H1 (cell line): ENCODE measurements at regions not wholly inside any gene's neighbourhood (a gene's known extent, or its start where the extent isn't known, plus 50 kb on each side); places are given as distances from the start of the nearest gene placed in this dataset.

Source experiments
- EP300 ChIP-seq, 2 experiments: IDR thresholded peaks; 1 replicate in 1 of 2; 2 replicates in 1 of 2; pipeline ENCODE4 v1.6.1; 2011 to 2012; ENCODE audit warnings: low read depth in 2 of 2, low read length in 2 of 2, mild to moderate bottlenecking in 2 of 2, borderline replicate concordance in 1 of 2, inconsistent platforms in 1 of 2, moderate library complexity in 1 of 2

DNA sequence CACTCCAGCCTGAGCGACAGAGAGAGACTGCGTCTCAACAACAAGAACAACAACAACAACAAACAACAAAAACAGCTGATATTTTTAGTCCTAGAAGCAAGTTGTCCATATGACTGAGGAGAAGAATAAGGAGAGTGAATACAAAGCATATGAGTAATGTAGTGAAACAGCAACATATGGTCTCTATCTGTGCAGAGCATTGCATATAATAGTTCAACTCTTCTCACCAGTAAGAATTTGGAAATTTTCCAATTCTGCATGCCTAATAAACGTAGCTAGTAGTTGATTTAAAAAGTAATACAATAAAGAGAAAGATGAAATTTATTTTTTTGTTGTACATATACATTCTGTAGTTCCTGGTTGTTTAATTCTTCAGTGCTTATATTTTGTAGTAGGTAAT is 129.7 kb upstream of the FAM83B start (continued):
- no peak for TF ChIP-seq EP300 (IDR thresholded peaks at IDR 0.05; ENCODE audit: borderline replicate concordance in 1 of 2, low read depth in 2 of 2, low read length in 2 of 2)
